Progenitor cell of endocrine pancreas (in vitro differentiated cells): ENCODE measurements at regions not wholly inside any gene's neighbourhood (a gene's known extent, or its start where the extent isn't known, plus 50 kb on each side); places are given as distances from the start of the nearest gene placed in this dataset.
A peak's percentile ranks its signal among the peaks of the same experiment; 100 is the strongest.

Experiments used
- DNase-seq: peaks from one replicate; pipeline ENCODE4 v3.0.0; 2021; ENCODE audit warnings: low spot score; ENCODE audit not compliant: unreplicated experiment
- H3K27ac Mint-ChIP-seq: 2 replicates; pipeline ENCODE4 v1.8.0; 2021; ENCODE audit warnings: mild to moderate bottlenecking, moderate library complexity, mixed read lengths
- H3K27me3 Mint-ChIP-seq: 2 replicates; pipeline ENCODE4 v1.8.0; 2021; ENCODE audit warnings: mixed read lengths
- H3K36me3 Mint-ChIP-seq: 2 replicates; pipeline ENCODE4 v1.8.0; 2022; ENCODE audit warnings: mixed read lengths; ENCODE audit not compliant: insufficient read depth
- H3K4me1 Mint-ChIP-seq: 2 replicates; pipeline ENCODE4 v1.8.0; 2021; ENCODE audit warnings: low read depth, mixed read lengths
- H3K4me3 Mint-ChIP-seq: 2 replicates; pipeline ENCODE4 v1.8.0; 2021; ENCODE audit warnings: low read depth, mild to moderate bottlenecking, moderate library complexity, mixed read lengths
- H3K9me3 Mint-ChIP-seq: 2 replicates; pipeline ENCODE4 v1.8.0; 2021; ENCODE audit warnings: low read depth, mixed read lengths
- CTCF ChIP-seq: fragments of 200-600 bp; sonication (generic); IDR thresholded peaks from one replicate; pipeline ENCODE4 v1.5.0; 2021; ENCODE audit warnings: antibody characterized with exemption, mild to moderate bottlenecking; ENCODE audit not compliant: unreplicated experiment

- no peak for DNase-seq
- H3K4me1 Mint-ChIP-seq = peaks cover 33% of the 10 kb centered on the region
- no peaks in the 10 kb centered on the region for H3K36me3 Mint-ChIP-seq
- H3K27me3 Mint-ChIP-seq = no peaks in the 10 kb centered on the region
- TF ChIP-seq CTCF = no peak
- H3K4me3 Mint-ChIP-seq = no peak overlapping the region
- H3K9me3 Mint-ChIP-seq = no peaks in the 10 kb centered on the region
- H3K27ac Mint-ChIP-seq = peak overlapping the region; percentile 73
Observed at GRCh38 chr6:100235631-100236030, 229.1 kb downstream of the SIM1 start.

- H3K4me1 Mint-ChIP-seq = peaks cover 43% of the 10 kb centered on the region
- H3K4me3 Mint-ChIP-seq = no peak overlapping the region
- no peak for DNase-seq
- no peaks in the 10 kb centered on the region for H3K36me3 Mint-ChIP-seq
- H3K27me3 Mint-ChIP-seq = no peaks in the 10 kb centered on the region
- no peaks in the 10 kb centered on the region for H3K9me3 Mint-ChIP-seq
- TF ChIP-seq CTCF = no peak
- no peak overlapping the region for H3K27ac Mint-ChIP-seq
Observed at GRCh38 chr6:100234625-100235024, 230.1 kb downstream of the SIM1 start.

GRCh38 chr6:100232781-100233573, 231.7 kb downstream of the SIM1 start:
- no peaks in the 10 kb centered on the region for H3K9me3 Mint-ChIP-seq
- no peak overlapping the region for H3K4me3 Mint-ChIP-seq
- no peak overlapping the region for H3K27ac Mint-ChIP-seq
- H3K36me3 Mint-ChIP-seq = no peaks in the 10 kb centered on the region
- H3K27me3 Mint-ChIP-seq = no peaks in the 10 kb centered on the region
- no peak for DNase-seq
- no peak for TF ChIP-seq CTCF
- peaks cover 50% of the 10 kb centered on the region for H3K4me1 Mint-ChIP-seq

GRCh38 chr6:100230953-100231316, 233.8 kb downstream of the SIM1 start:
- H3K27me3 Mint-ChIP-seq = no peaks in the 10 kb centered on the region
- H3K4me3 Mint-ChIP-seq = no peak overlapping the region
- no peaks in the 10 kb centered on the region for H3K36me3 Mint-ChIP-seq
- no peak for TF ChIP-seq CTCF
- H3K27ac Mint-ChIP-seq = no peak overlapping the region
- no peaks in the 10 kb centered on the region for H3K9me3 Mint-ChIP-seq
- H3K4me1 Mint-ChIP-seq = peaks cover 44% of the 10 kb centered on the region
- no peak for DNase-seq

GRCh38 chr6:100230115-100230952, 234.4 kb downstream of the SIM1 start:
- no peak for TF ChIP-seq CTCF
- DNase-seq = no peak
- no peaks in the 10 kb centered on the region for H3K27me3 Mint-ChIP-seq
- peak overlapping the region; percentile 68 for H3K27ac Mint-ChIP-seq
- H3K4me1 Mint-ChIP-seq = peaks cover 42% of the 10 kb centered on the region
- H3K36me3 Mint-ChIP-seq = no peaks in the 10 kb centered on the region
- H3K4me3 Mint-ChIP-seq = no peak overlapping the region
- H3K9me3 Mint-ChIP-seq = no peaks in the 10 kb centered on the region
